Mucosa of stomach (tissue), 1 donor: ENCODE measurements at regions not wholly inside any gene's neighbourhood (a gene's known extent, or its start where the extent isn't known, plus 50 kb on each side); places are given as distances from the start of the nearest gene placed in this dataset.

Source experiments
- H3K27me3 ChIP-seq: one replicate; pipeline ENCODE4 v1.7.0; 2013; ENCODE audit warnings: mild to moderate bottlenecking, low read length; ENCODE audit not compliant: control insufficient read depth, insufficient read depth
- H3K36me3 ChIP-seq: one replicate; pipeline ENCODE4 v1.7.0; 2013; ENCODE audit warnings: low read length; ENCODE audit not compliant: control insufficient read depth, insufficient read depth
- H3K4me1 ChIP-seq: one replicate; pipeline ENCODE4 v1.7.0; 2013; ENCODE audit warnings: mild to moderate bottlenecking, low read length; ENCODE audit not compliant: control insufficient read depth, insufficient read depth
- H3K4me3 ChIP-seq: one replicate; pipeline ENCODE4 v1.7.0; 2013; ENCODE audit warnings: low read length
- H3K9ac ChIP-seq: one replicate; pipeline ENCODE4 v1.7.0; 2013; ENCODE audit warnings: mild to moderate bottlenecking, low read length, moderate library complexity
- H3K9me3 ChIP-seq: one replicate; pipeline ENCODE4 v1.7.0; 2013; ENCODE audit warnings: mild to moderate bottlenecking, low read length, moderate library complexity; ENCODE audit not compliant: control insufficient read depth
- donor health status: Pancreatic carcinoma.

- H3K4me3 ChIP-seq: no peak overlapping the region
- H3K36me3 ChIP-seq: no peaks in the 10 kb centered on the region
These were observed 305.4 kb upstream of the RAB6C start for GRCh38 chr2:129673847-129674711.

GRCh38 chr2:129678751-129679150 is 300.7 kb upstream of the RAB6C start:
- no peaks in the 10 kb centered on the region for H3K36me3 ChIP-seq
- H3K9ac ChIP-seq: no peak overlapping the region
- H3K9me3 ChIP-seq: no peaks in the 10 kb centered on the region

More at GRCh38 chr2:129673847-129674711, 305.4 kb upstream of the RAB6C start:
- Histone ChIP-seq H3K27me3 (no peaks in the 10 kb centered on the region), H3K9ac (no peak overlapping the region), H3K4me1 (no peaks in the 10 kb centered on the region), H3K9me3 (no peaks in the 10 kb centered on the region)

GRCh38 chr2:129681788-129682187 is 297.7 kb upstream of the RAB6C start:
- Histone ChIP-seq H3K9ac (no peak overlapping the region), H3K4me3 (no peak overlapping the region), H3K4me1 (no peaks in the 10 kb centered on the region), H3K36me3 (no peaks in the 10 kb centered on the region), H3K27me3 (no peaks in the 10 kb centered on the region), H3K9me3 (no peaks in the 10 kb centered on the region)

More at GRCh38 chr2:129678751-129679150, 300.7 kb upstream of the RAB6C start:
- Histone ChIP-seq H3K27me3 (no peaks in the 10 kb centered on the region), H3K4me3 (no peak overlapping the region), H3K4me1 (no peaks in the 10 kb centered on the region)

GRCh38 chr2:129689653-129690448 is 289.6 kb upstream of the RAB6C start:
- no peak overlapping the region for H3K9ac ChIP-seq
- no peak overlapping the region for H3K4me3 ChIP-seq
- no peaks in the 10 kb centered on the region for H3K27me3 ChIP-seq
- no peaks in the 10 kb centered on the region for H3K36me3 ChIP-seq
- H3K4me1 ChIP-seq: no peaks in the 10 kb centered on the region
- no peaks in the 10 kb centered on the region for H3K9me3 ChIP-seq

- no peaks in the 10 kb centered on the region for H3K27me3 ChIP-seq
- H3K4me3 ChIP-seq: no peak overlapping the region
- no peaks in the 10 kb centered on the region for H3K4me1 ChIP-seq
- H3K36me3 ChIP-seq: no peaks in the 10 kb centered on the region
- H3K9me3 ChIP-seq: no peaks in the 10 kb centered on the region
- no peak overlapping the region for H3K9ac ChIP-seq
These were observed 284.0 kb upstream of the RAB6C start for GRCh38 chr2:129695496-129695895.

- H3K4me1 ChIP-seq: no peaks in the 10 kb centered on the region
- no peaks in the 10 kb centered on the region for H3K36me3 ChIP-seq
- no peak overlapping the region for H3K4me3 ChIP-seq
- H3K27me3 ChIP-seq: no peaks in the 10 kb centered on the region
- H3K9ac ChIP-seq: no peak overlapping the region
- no peaks in the 10 kb centered on the region for H3K9me3 ChIP-seq
These were observed 280.9 kb upstream of the RAB6C start for GRCh38 chr2:129698593-129698992.

- H3K4me1 ChIP-seq: no peaks in the 10 kb centered on the region
- H3K9me3 ChIP-seq: no peaks in the 10 kb centered on the region
- no peaks in the 10 kb centered on the region for H3K27me3 ChIP-seq
- no peak overlapping the region for H3K4me3 ChIP-seq
- H3K9ac ChIP-seq: no peak overlapping the region
- H3K36me3 ChIP-seq: no peaks in the 10 kb centered on the region
These were observed 279.5 kb upstream of the RAB6C start for GRCh38 chr2:129699781-129700573.

GRCh38 chr2:129702416-129703176 is 276.9 kb upstream of the RAB6C start:
- H3K4me3 ChIP-seq: no peak overlapping the region
- H3K36me3 ChIP-seq: no peaks in the 10 kb centered on the region
- no peaks in the 10 kb centered on the region for H3K4me1 ChIP-seq
- H3K9me3 ChIP-seq: no peaks in the 10 kb centered on the region
- H3K9ac ChIP-seq: no peak overlapping the region
- no peaks in the 10 kb centered on the region for H3K27me3 ChIP-seq

- Histone ChIP-seq H3K9ac (no peak overlapping the region), H3K9me3 (no peaks in the 10 kb centered on the region), H3K4me3 (no peak overlapping the region), H3K27me3 (no peaks in the 10 kb centered on the region), H3K4me1 (no peaks in the 10 kb centered on the region), H3K36me3 (no peaks in the 10 kb centered on the region)
These were observed 274.4 kb upstream of the RAB6C start for GRCh38 chr2:129705085-129705484.

- Histone ChIP-seq H3K9ac (no peak overlapping the region), H3K9me3 (no peaks in the 10 kb centered on the region), H3K4me1 (no peaks in the 10 kb centered on the region), H3K27me3 (no peaks in the 10 kb centered on the region), H3K4me3 (no peak overlapping the region), H3K36me3 (no peaks in the 10 kb centered on the region)
These were observed 271.7 kb upstream of the RAB6C start for GRCh38 chr2:129707800-129708199.

GRCh38 chr2:129708221-129708967 is 271.1 kb upstream of the RAB6C start:
- H3K27me3 ChIP-seq: no peaks in the 10 kb centered on the region
- H3K9ac ChIP-seq: no peak overlapping the region
- no peaks in the 10 kb centered on the region for H3K9me3 ChIP-seq
- no peak overlapping the region for H3K4me3 ChIP-seq
- no peaks in the 10 kb centered on the region for H3K4me1 ChIP-seq
- no peaks in the 10 kb centered on the region for H3K36me3 ChIP-seq
